Tibial nerve (tissue), 4 donors: ENCODE measurements at regions not wholly inside any gene's neighbourhood (a gene's known extent, or its start where the extent isn't known, plus 50 kb on each side); places are given as distances from the start of the nearest gene placed in this dataset.

ENCODE experiments used
- EP300 ChIP-seq, 2 donors: sonication (generic); formaldehyde crosslinking; IDR thresholded peaks; one replicate each; pipeline ENCODE4 v1.6.1; 2017; ENCODE audit warnings: antibody characterized with exemption in 2 of 2, mild to moderate bottlenecking in 1 of 2
- POLR2A ChIP-seq, 2 donors: fragments of 450-650 bp; IDR thresholded peaks; one replicate each; pipeline ENCODE4 v1.6.1; 2017; ENCODE audit warnings: antibody characterized with exemption in 2 of 2, mild to moderate bottlenecking in 2 of 2, moderate library complexity in 2 of 2
- TF ChIP-seq, protein P1 (sequence below), 5 experiments: fragments of 200-600 bp in 3 of 5; fragments of 450-650 bp in 2 of 5; sonication (generic) in 3 of 5; IDR thresholded peaks; one replicate each; pipeline ENCODE4 v1.5.1; 2016 to 2019; ENCODE audit warnings: antibody characterized with exemption in 5 of 5, mild to moderate bottlenecking in 3 of 5, moderate library complexity in 2 of 5

GRCh38 chr6:169971081-169971861, 219.8 kb downstream of the ERMARD start:
- TF ChIP-seq, protein P1, sequence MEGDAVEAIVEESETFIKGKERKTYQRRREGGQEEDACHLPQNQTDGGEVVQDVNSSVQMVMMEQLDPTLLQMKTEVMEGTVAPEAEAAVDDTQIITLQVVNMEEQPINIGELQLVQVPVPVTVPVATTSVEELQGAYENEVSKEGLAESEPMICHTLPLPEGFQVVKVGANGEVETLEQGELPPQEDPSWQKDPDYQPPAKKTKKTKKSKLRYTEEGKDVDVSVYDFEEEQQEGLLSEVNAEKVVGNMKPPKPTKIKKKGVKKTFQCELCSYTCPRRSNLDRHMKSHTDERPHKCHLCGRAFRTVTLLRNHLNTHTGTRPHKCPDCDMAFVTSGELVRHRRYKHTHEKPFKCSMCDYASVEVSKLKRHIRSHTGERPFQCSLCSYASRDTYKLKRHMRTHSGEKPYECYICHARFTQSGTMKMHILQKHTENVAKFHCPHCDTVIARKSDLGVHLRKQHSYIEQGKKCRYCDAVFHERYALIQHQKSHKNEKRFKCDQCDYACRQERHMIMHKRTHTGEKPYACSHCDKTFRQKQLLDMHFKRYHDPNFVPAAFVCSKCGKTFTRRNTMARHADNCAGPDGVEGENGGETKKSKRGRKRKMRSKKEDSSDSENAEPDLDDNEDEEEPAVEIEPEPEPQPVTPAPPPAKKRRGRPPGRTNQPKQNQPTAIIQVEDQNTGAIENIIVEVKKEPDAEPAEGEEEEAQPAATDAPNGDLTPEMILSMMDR (IDR thresholded peaks at IDR 0.05), result no peak
- TF ChIP-seq POLR2A (IDR thresholded peaks at IDR 0.05) (no peak), EP300 (IDR thresholded peaks at IDR 0.05) (no peak)
